Lung (tissue), 11 donors: ENCODE measurements at regions not wholly inside any gene's neighbourhood (a gene's known extent, or its start where the extent isn't known, plus 50 kb on each side); places are given as distances from the start of the nearest gene placed in this dataset.

Source experiments
- ATAC-seq: fragments of 200-7000 bp; cut with Tn5 transposase; one replicate; pipeline ENCODE4 v1.9.1; 2020; ENCODE audit warnings: moderate number of reproducible peaks; ENCODE audit not compliant: insufficient read depth, low FRiP score
- DNase-seq, 3 donors: peaks; one replicate each; pipeline ENCODE4 v3.0.0-alpha.2; 2013 to 2017
- H3K27ac ChIP-seq, 2 donors: one replicate each; pipeline ENCODE4 v1.5.1; 2013; ENCODE audit warnings: mild to moderate bottlenecking in 2 of 2, moderate library complexity in 2 of 2, control low read depth in 1 of 2, inconsistent platforms in 1 of 2, low read depth in 1 of 2, low read length in 1 of 2
- H3K27me3 ChIP-seq, 3 donors: one replicate each; pipeline ENCODE4 v1.5.1; 2013; ENCODE audit warnings: low read length in 2 of 3; ENCODE audit not compliant: control insufficient read depth in 3 of 3, insufficient read depth in 3 of 3
- H3K36me3 ChIP-seq, 4 donors: one replicate each; pipeline ENCODE4 v1.5.1; 2013; ENCODE audit warnings: low read length in 4 of 4, mild to moderate bottlenecking in 1 of 4, moderate library complexity in 1 of 4; ENCODE audit not compliant: control insufficient read depth in 4 of 4, insufficient read depth in 4 of 4
- H3K4me1 ChIP-seq, 5 donors: one replicate each; pipeline ENCODE4 v1.5.1; 2013; ENCODE audit warnings: low read length in 5 of 5, mild to moderate bottlenecking in 2 of 5, moderate library complexity in 1 of 5; ENCODE audit not compliant: control insufficient read depth in 5 of 5, insufficient read depth in 5 of 5
- H3K4me3 ChIP-seq: one replicate; pipeline ENCODE4 v1.5.1; 2013; ENCODE audit warnings: mild to moderate bottlenecking, control low read depth, moderate library complexity
- H3K9ac ChIP-seq, 2 donors: one replicate each; pipeline ENCODE4 v1.5.1; 2013; ENCODE audit warnings: low read length in 2 of 2, control low read depth in 1 of 2; ENCODE audit not compliant: insufficient read depth in 1 of 2
- H3K9me3 ChIP-seq, 4 donors: one replicate each; pipeline ENCODE4 v1.5.1; 2013; ENCODE audit warnings: low read length in 3 of 4, mild to moderate bottlenecking in 1 of 4, moderate library complexity in 1 of 4; ENCODE audit not compliant: control insufficient read depth in 4 of 4, insufficient read depth in 3 of 4
- CTCF ChIP-seq: IDR thresholded peaks from 2 replicates; pipeline ENCODE4 v1.5.1; 2012; ENCODE audit warnings: mild to moderate bottlenecking; ENCODE audit errors: control extremely low read depth, extremely low read depth
- WGBS, 2 donors: extraction: QIAGEN DNeasy Blood & Tissue Kit; methylation state at CpG; one replicate each; pipeline ENCODE4 v1.1.7; 2013; 5-methylcytosine and 5-hydroxymethylcytosine counted together
- donor health status: control.
- donor health status: control.
- donor health status: Bipolar disorder and iron deficiency.
- donor health status: healthy.
- donor health status: DM: yes; HTN: yes; CAD: no.

DNA sequence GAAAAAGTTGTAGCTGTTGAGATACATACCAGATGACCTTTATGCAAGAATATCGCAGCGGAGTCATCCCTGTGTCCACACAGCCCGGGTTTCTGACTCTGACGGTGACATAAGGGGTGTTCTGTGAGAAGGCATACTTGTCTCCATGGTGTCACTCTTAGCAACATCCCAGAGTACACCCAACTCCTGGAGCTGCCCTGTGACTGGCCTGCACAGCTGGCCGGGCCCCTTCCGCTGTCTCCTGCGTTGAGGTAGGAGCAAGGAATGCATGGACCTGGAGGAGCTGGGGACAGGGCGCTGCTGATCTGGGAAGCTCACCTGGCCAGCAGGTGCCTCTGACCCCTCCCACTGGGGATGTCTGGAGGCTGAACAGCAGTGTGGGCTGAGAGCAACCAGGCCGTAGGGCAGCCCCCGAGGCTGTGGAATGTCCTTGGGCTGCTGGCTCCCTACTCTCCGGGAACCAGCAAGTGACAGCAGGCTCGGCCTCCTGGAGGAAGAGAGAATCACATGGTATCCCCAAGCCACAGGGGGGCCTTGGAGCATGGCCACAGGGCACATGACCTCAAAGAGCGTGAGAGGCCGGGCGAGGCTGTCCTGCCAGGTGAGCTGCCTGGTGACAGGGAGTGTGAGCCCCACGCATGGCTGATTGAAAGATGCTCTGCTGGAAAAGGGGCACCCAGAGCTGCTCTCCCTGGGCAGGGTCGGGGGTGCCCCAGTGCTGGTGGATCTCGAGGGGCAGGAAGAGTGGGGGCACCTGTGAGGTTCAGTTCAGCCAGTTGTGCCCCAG lies 113.4 kb downstream of the MRPL36 start:
- H3K9me3 ChIP-seq: peaks cover 0 to 9% (median 1%) of the 10 kb centered on the region in 4 donors
- H3K27ac ChIP-seq: no peak overlapping the region
- no peak overlapping the region for H3K4me3 ChIP-seq
- no peak for DNase-seq
- ATAC-seq: no peak
- H3K4me1 ChIP-seq: no peaks in the 10 kb centered on the region
- TF ChIP-seq CTCF: no peak
- no peak overlapping the region for H3K9ac ChIP-seq
- WGBS, 2 donors: 63 to 75% methylated on average over 18 of the region's 18 CpGs
- no peaks in the 10 kb centered on the region for H3K36me3 ChIP-seq
- peaks cover 0 to 6% (median 0%) of the 10 kb centered on the region in 3 donors for H3K27me3 ChIP-seq

DNA sequence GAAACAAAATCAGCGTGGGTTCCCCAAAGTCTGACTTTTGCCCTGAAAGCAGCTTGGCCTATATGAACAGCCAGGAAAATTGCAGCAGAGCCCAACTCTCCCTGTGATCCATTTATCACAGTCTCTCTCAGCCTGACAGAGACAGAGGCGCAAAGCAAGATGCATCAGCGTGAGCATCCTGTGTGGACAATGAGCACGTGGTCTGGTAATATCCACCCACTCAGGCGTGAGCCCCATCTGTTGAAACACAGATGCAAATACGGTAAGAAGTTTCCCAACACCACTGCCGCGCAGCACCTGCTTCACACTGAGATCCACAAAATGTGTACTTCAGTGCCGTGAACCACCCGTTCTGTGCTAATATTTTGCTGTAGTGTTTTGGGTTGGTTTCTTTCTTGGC lies 114.6 kb downstream of the MRPL36 start:
- Histone ChIP-seq H3K9ac (no peak overlapping the region), H3K27ac (no peak overlapping the region), H3K27me3 (peaks cover 0 to 6% (median 0%) of the 10 kb centered on the region in 3 donors), H3K4me1 (no peaks in the 10 kb centered on the region), H3K9me3 (peaks cover 0 to 9% (median 1%) of the 10 kb centered on the region in 4 donors), H3K4me3 (no peak overlapping the region), H3K36me3 (no peaks in the 10 kb centered on the region)
- DNase-seq (no peak), ATAC-seq (no peak)
- WGBS, 2 donors: 67 to 73% methylated on average over 10 of the region's 10 CpGs
- no peak for TF ChIP-seq CTCF

DNA sequence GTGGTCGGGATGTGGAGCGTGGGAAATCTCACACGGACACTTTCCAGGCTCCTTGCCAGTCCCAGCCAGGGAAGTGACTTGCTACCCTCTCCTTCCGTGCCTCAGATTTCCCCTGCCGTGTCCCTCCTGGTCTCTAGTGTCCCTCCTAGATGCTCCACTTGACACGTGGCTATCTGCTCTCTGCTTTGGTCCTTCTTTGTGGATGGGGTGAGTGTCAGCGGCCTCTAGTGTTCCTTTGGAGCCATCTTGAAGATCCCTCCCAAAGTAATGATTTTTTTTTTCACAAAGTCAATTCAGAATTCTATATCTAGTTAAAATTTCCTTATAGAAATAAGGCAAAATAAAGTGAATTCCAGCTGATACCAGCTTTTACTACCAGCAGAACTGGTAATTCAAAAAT lies 117.7 kb downstream of the MRPL36 start:
- DNase-seq (no peak), ATAC-seq (no peak)
- H3K4me3 ChIP-seq: no peak overlapping the region
- TF ChIP-seq CTCF: no peak
- H3K4me1 ChIP-seq: no peaks in the 10 kb centered on the region
- peaks cover 0 to 6% (median 0%) of the 10 kb centered on the region in 3 donors for H3K27me3 ChIP-seq
- no peak overlapping the region for H3K9ac ChIP-seq
- WGBS, 2 donors: 67 to 68% methylated on average over 7 of the region's 7 CpGs
- H3K36me3 ChIP-seq: no peaks in the 10 kb centered on the region
- H3K27ac ChIP-seq: no peak overlapping the region
- H3K9me3 ChIP-seq: peaks cover 0 to 6% (median 3%) of the 10 kb centered on the region in 4 donors
